IgD-negative memory B cell (primary cell): ENCODE measurements at regions not wholly inside any gene's neighbourhood (a gene's known extent, or its start where the extent isn't known, plus 50 kb on each side); places are given as distances from the start of the nearest gene placed in this dataset.

Source experiments
- H3K27ac Mint-ChIP-seq, 3 donors: one replicate each; pipeline ENCODE4 v1.8.0; 2020 to 2022; ENCODE audit warnings: mild to moderate bottlenecking in 3 of 3, mixed read lengths in 3 of 3, moderate library complexity in 1 of 3
- H3K27me3 Mint-ChIP-seq: one replicate; pipeline ENCODE4 v1.8.0; 2021; ENCODE audit warnings: mixed read lengths
- H3K36me3 Mint-ChIP-seq: one replicate; pipeline ENCODE4 v1.8.0; 2020; ENCODE audit warnings: mild to moderate bottlenecking, mixed read lengths
- H3K4me1 Mint-ChIP-seq, 3 donors: one replicate each; pipeline ENCODE4 v1.8.0; 2020 to 2022; ENCODE audit warnings: mixed read lengths in 3 of 3, mild to moderate bottlenecking in 1 of 3
- H3K4me3 Mint-ChIP-seq, 4 donors: one replicate each; pipeline ENCODE4 v1.8.0; 2020 to 2022; ENCODE audit warnings: mild to moderate bottlenecking in 4 of 4, mixed read lengths in 4 of 4, moderate library complexity in 3 of 4
- H3K9me3 Mint-ChIP-seq, 3 donors: one replicate each; pipeline ENCODE4 v1.8.0; 2020 to 2021; ENCODE audit warnings: mixed read lengths in 3 of 3, mild to moderate bottlenecking in 1 of 3

DNA sequence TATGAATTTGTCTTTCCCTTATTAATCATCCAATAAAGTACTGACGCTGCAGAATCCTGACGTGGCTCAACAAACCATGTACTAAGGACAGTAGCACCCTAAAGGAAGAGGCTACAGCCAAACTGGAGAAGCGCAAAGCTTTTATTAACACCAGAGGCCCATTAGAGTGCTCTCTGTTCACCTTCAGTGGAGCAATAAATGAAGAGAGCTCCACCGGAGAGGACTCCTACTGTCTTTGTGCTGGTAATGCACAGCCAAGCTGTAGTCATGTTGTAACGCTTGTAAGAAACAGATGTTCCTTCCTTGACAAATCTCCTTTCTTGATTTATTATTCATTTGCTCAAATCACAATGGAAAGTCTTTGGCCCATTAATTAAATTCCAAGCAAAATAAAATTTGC lies 220.7 kb upstream of the RRP15 start:
- Mint-ChIP-seq H3K9me3 (peaks cover 0 to 3% (median 0%) of the 10 kb centered on the region in 3 donors), H3K4me3 (no peak overlapping the region), H3K27me3 (no peaks in the 10 kb centered on the region), H3K36me3 (no peaks in the 10 kb centered on the region), H3K27ac (no peak overlapping the region), H3K4me1 (no peaks in the 10 kb centered on the region)

DNA sequence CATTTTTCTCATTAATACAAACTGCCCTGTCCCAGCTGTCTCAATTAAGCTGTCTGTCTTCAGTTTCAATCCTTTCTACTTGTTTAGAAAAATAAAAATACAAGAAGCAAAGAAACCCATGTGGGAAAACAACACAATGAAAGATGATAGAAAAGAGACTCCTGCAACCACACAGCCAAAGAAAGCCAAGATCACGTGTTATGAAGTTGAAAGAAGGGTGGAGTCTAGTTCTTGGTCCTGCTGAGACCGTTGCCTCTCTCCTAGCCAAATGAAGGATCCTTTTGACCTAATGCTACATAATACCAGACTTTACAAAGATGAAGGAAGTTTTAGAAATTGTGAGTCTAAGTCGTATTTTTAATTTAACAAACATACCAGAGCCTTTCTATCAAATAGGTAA lies 218.8 kb upstream of the RRP15 start:
- H3K4me1 Mint-ChIP-seq: no peaks in the 10 kb centered on the region
- H3K9me3 Mint-ChIP-seq: peaks cover 0 to 4% (median 3%) of the 10 kb centered on the region in 3 donors
- H3K36me3 Mint-ChIP-seq: no peaks in the 10 kb centered on the region
- no peak overlapping the region for H3K27ac Mint-ChIP-seq
- H3K4me3 Mint-ChIP-seq: no peak overlapping the region
- no peaks in the 10 kb centered on the region for H3K27me3 Mint-ChIP-seq

GRCh38 chr1:218068241-218068640 lies 216.9 kb upstream of the RRP15 start:
- Mint-ChIP-seq H3K36me3 (no peaks in the 10 kb centered on the region), H3K4me1 (no peaks in the 10 kb centered on the region), H3K9me3 (peaks cover 0 to 4% (median 3%) of the 10 kb centered on the region in 3 donors), H3K27me3 (no peaks in the 10 kb centered on the region), H3K4me3 (no peak overlapping the region), H3K27ac (no peak overlapping the region)

GRCh38 chr1:218069180-218069579 lies 215.9 kb upstream of the RRP15 start:
- Mint-ChIP-seq H3K4me1 (no peaks in the 10 kb centered on the region), H3K27me3 (no peaks in the 10 kb centered on the region), H3K36me3 (no peaks in the 10 kb centered on the region), H3K4me3 (no peak overlapping the region), H3K27ac (no peak overlapping the region), H3K9me3 (peaks cover 1 to 4% (median 2%) of the 10 kb centered on the region in 3 donors)

- no peak overlapping the region for H3K27ac Mint-ChIP-seq
- H3K36me3 Mint-ChIP-seq: no peaks in the 10 kb centered on the region
- peaks cover 0 to 12% (median 4%) of the 10 kb centered on the region in 3 donors for H3K9me3 Mint-ChIP-seq
- H3K4me3 Mint-ChIP-seq: no peak overlapping the region
- H3K27me3 Mint-ChIP-seq: peaks cover 1% of the 10 kb centered on the region
- peaks cover 0 to 1% (median 0%) of the 10 kb centered on the region in 3 donors for H3K4me1 Mint-ChIP-seq
Observed at GRCh38 chr1:218073062-218073461, 212.0 kb upstream of the RRP15 start.

DNA sequence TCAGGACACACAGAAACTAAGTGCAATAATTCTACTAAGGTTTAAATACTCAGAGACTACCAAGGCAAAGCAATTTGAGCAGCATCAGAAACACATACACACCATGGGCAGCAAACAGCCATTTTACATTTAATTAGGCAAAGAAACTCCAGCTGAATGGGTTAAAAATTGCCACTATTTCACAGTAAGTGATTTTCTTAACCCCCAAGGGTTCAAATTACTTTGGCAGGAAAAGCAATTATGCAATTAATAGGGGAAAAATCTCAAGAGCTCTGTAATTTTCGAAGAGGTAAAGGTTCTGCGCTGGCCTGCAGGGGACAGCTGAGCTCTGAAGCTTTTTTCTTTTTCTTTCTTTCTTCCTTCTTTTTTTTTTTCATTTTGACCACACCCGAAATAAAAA lies 206.2 kb upstream of the RRP15 start:
- Mint-ChIP-seq H3K36me3 (no peaks in the 10 kb centered on the region), H3K27me3 (peaks cover 1% of the 10 kb centered on the region), H3K4me1 (peaks cover 0 to 1% (median 0%) of the 10 kb centered on the region in 3 donors), H3K9me3 (peaks cover 0 to 8% (median 4%) of the 10 kb centered on the region in 3 donors), H3K27ac (no peak overlapping the region), H3K4me3 (no peak overlapping the region)

DNA sequence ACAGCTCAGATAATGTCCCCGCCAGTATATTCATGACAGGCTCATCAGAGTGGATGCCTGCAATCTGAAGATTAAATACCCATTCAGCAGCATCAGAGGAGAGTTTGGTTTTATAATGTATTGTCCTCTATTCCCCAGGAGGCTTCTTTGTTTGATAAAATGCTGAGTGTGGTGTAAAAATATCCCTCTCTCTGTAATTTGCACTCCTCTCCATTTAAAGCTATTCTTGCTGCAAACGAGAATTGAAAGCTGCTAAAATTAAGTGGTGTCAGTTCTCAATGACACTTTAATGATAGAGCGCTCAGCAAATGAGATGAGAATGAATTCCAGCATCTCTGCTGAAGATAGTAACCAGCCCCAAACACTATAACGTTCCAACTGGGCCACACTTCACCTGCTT lies 205.7 kb upstream of the RRP15 start:
- H3K4me1 Mint-ChIP-seq: peaks cover 0 to 1% (median 0%) of the 10 kb centered on the region in 3 donors
- no peak overlapping the region for H3K4me3 Mint-ChIP-seq
- peaks cover 1% of the 10 kb centered on the region for H3K27me3 Mint-ChIP-seq
- peaks cover 0 to 8% (median 4%) of the 10 kb centered on the region in 3 donors for H3K9me3 Mint-ChIP-seq
- no peak overlapping the region for H3K27ac Mint-ChIP-seq
- H3K36me3 Mint-ChIP-seq: no peaks in the 10 kb centered on the region

GRCh38 chr1:218079820-218080219 lies 205.3 kb upstream of the RRP15 start:
- Mint-ChIP-seq H3K27ac (no peak overlapping the region), H3K27me3 (peaks cover 1% of the 10 kb centered on the region), H3K4me1 (peaks cover 0 to 1% (median 0%) of the 10 kb centered on the region in 3 donors), H3K4me3 (no peak overlapping the region), H3K36me3 (no peaks in the 10 kb centered on the region), H3K9me3 (peaks cover 0 to 8% (median 4%) of the 10 kb centered on the region in 3 donors)

GRCh38 chr1:218080863-218081262 lies 204.2 kb upstream of the RRP15 start:
- Mint-ChIP-seq H3K9me3 (peaks cover 0 to 5% (median 2%) of the 10 kb centered on the region in 3 donors), H3K27ac (no peak overlapping the region), H3K4me1 (peaks cover 0 to 1% (median 0%) of the 10 kb centered on the region in 3 donors), H3K36me3 (no peaks in the 10 kb centered on the region), H3K27me3 (peaks cover 1% of the 10 kb centered on the region), H3K4me3 (no peak overlapping the region)

DNA sequence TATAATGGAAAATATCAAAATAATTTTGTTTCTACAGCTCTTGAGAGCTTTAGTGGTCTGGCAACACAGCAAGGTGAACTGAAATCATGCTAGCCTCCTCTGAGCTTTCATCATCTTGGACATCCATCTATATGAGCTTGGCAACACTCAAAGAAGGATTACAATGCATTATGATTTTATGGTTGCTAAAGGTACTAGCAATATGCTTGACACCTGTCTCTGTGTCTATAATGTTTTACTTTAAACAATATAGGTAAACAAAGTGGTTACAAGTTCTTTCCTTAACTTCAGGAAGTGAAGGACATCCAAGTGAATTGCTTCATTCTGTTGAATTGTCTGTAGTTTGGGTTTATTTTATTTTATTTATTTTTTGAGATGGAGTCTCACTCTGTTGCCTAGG lies 203.7 kb upstream of the RRP15 start:
- Mint-ChIP-seq H3K9me3 (peaks cover 0 to 3% (median 2%) of the 10 kb centered on the region in 3 donors), H3K36me3 (no peaks in the 10 kb centered on the region), H3K27me3 (peaks cover 1% of the 10 kb centered on the region), H3K4me3 (no peak overlapping the region), H3K4me1 (peaks cover 0 to 1% (median 0%) of the 10 kb centered on the region in 3 donors), H3K27ac (no peak overlapping the region)

DNA sequence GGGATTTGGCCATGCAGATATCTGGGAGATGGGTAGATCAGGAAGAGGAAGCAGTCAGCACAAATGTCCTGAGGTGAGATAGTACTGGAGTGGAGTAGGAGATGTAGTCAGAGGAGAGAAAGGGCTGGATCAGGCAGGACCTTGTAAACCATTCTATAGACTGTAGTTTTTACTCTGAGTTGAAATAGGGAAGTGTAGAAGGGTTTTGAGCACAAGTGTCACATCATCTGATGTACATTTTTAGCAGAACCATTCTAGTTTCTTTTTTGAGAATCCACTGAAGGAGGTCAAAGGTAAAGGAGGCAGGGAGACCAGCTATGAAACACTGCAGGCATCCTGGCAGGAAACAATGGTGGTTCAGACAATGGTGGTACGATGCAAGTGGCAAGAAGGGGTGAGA lies 194.6 kb upstream of the RRP15 start:
- Mint-ChIP-seq H3K4me3 (no peak overlapping the region), H3K4me1 (no peaks in the 10 kb centered on the region), H3K9me3 (no peaks in the 10 kb centered on the region), H3K36me3 (no peaks in the 10 kb centered on the region), H3K27me3 (no peaks in the 10 kb centered on the region), H3K27ac (no peak overlapping the region)

DNA sequence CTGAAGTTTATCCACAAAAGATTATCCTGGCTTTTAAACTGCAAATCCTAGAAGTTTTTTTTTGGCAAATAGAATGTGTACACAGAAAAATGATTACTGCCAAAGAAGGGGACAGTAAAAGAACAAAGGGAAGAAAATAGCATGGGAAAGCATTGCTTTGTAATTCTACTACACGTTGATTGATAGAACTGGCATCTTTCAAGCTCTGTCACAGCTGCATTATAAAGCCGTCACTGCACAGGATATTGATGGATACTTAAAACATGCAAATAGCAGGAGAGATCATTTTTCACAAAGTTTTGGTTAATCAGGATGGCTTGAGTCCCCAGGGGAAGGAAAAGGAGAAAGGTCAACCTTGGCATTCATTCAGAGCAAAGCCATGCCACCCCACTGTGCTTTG lies 183.7 kb upstream of the RRP15 start:
- H3K4me3 Mint-ChIP-seq: no peak overlapping the region
- H3K9me3 Mint-ChIP-seq: peaks cover 3 to 4% (median 4%) of the 10 kb centered on the region in 3 donors
- no peaks in the 10 kb centered on the region for H3K27me3 Mint-ChIP-seq
- no peak overlapping the region for H3K27ac Mint-ChIP-seq
- no peaks in the 10 kb centered on the region for H3K36me3 Mint-ChIP-seq
- H3K4me1 Mint-ChIP-seq: no peaks in the 10 kb centered on the region

DNA sequence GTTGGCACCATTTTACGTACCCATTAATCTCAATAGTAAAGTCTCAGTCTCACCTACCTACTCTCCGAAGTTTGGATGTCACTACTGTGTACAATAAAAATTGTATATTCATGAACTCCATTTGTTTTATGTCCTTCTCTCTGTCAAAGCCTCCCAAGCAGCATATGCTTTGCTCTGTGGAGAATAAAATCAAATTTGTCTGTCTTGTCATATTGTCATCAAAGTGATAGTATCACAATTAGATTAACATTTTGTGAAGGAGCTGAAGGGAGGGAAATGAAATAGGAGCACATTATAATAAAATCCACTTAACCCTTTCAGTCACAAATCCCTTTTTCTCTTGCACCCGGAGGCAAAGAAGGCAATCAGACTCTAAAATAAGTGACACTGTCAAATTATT lies 177.1 kb upstream of the RRP15 start:
- no peaks in the 10 kb centered on the region for H3K4me1 Mint-ChIP-seq
- no peaks in the 10 kb centered on the region for H3K27me3 Mint-ChIP-seq
- no peaks in the 10 kb centered on the region for H3K36me3 Mint-ChIP-seq
- no peak overlapping the region for H3K4me3 Mint-ChIP-seq
- H3K9me3 Mint-ChIP-seq: peaks cover 0 to 3% (median 3%) of the 10 kb centered on the region in 3 donors
- H3K27ac Mint-ChIP-seq: no peak overlapping the region

DNA sequence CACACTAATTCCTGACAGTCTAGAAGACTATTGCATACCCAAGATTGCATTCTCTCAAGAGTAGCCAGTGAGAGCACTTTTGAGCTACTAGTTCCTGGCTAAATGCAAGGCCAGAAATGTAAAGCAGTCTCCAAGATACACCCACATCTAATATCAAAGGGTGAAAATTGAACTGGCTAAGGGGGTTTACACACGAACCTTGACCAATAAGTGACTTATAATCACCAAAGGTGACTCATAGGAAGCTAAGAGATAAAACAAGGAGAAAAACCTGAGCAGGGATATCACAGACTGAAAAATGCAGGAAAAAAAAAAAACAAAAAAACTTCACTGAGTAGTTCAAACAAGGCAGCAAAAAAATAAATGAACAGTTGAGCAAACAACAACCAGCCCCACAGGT lies 172.2 kb upstream of the RRP15 start:
- H3K36me3 Mint-ChIP-seq: peaks cover 2% of the 10 kb centered on the region
- H3K4me1 Mint-ChIP-seq: no peaks in the 10 kb centered on the region
- H3K27ac Mint-ChIP-seq: no peak overlapping the region
- no peaks in the 10 kb centered on the region for H3K27me3 Mint-ChIP-seq
- peaks cover 0 to 13% (median 3%) of the 10 kb centered on the region in 3 donors for H3K9me3 Mint-ChIP-seq
- H3K4me3 Mint-ChIP-seq: no peak overlapping the region

- no peaks in the 10 kb centered on the region for H3K4me1 Mint-ChIP-seq
- H3K9me3 Mint-ChIP-seq: no peaks in the 10 kb centered on the region
- H3K4me3 Mint-ChIP-seq: no peak overlapping the region
- H3K27ac Mint-ChIP-seq: no peak overlapping the region
- no peaks in the 10 kb centered on the region for H3K36me3 Mint-ChIP-seq
- no peaks in the 10 kb centered on the region for H3K27me3 Mint-ChIP-seq
Observed at GRCh38 chr1:218123968-218124367, 161.1 kb upstream of the RRP15 start.

- Mint-ChIP-seq H3K4me3 (no peak overlapping the region), H3K4me1 (no peaks in the 10 kb centered on the region), H3K36me3 (no peaks in the 10 kb centered on the region), H3K27me3 (no peaks in the 10 kb centered on the region), H3K9me3 (peaks cover 2 to 9% (median 4%) of the 10 kb centered on the region in 3 donors), H3K27ac (no peak overlapping the region)
Observed at GRCh38 chr1:218135371-218135770, 149.7 kb upstream of the RRP15 start.

GRCh38 chr1:218139761-218140160 lies 145.3 kb upstream of the RRP15 start:
- Mint-ChIP-seq H3K27ac (no peak overlapping the region), H3K27me3 (peaks cover 1% of the 10 kb centered on the region), H3K4me1 (no peaks in the 10 kb centered on the region), H3K4me3 (no peak overlapping the region), H3K36me3 (no peaks in the 10 kb centered on the region), H3K9me3 (peaks cover 0 to 11% (median 5%) of the 10 kb centered on the region in 3 donors)
